ENCODE measurements at regions not wholly inside any gene's neighbourhood (a gene's known extent, or its start where the extent isn't known, plus 50 kb on each side); places are given as distances from the start of the nearest gene placed in this dataset.
A peak's percentile ranks its signal among the peaks of the same experiment; 100 is the strongest.
"Not testable (repeated sequence)": the region's sequence is repeated elsewhere in the genome, so short reads cannot be mapped to it uniquely, and the experiment has no call there.

DNA sequence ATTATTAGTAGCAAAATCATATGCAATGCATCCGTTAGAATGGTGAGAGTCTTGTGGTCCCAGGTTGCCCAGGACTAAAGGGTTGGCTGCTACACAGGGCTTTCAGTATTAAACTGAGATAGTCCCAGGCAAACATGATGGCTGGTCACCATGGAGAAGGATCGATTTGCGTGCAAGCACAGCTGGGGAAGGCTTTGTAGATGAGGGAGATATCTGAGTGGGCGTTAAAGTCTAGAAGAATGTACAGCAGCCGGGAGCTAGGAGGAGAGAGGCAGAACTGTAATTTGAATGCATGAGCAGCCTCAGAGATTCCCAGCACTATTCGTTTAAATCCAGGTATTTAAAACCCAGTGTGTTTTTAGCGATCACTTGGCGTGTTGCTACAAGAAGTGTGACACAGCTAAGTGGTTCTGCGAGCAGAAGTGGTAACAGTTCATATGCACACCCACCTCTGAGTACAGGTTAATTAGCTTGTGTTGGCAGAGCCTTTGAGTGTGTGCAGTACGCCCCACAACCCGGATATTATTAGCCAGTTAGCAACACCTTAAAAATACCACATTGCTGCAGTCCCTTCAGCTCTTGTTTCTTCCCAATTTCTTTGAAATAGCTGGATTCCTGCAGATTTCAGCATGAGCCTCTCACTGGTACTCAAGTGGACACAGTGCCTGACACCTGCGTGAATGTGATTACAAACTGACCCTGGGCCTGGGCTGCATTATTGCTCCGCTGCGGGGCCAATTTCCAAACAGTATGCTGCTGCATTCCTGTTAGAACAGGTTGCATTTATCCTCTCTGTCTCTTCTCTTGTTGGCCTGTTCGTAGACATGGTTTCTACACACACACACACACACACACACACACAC is 67.2 kb upstream of the SCAF4 start:
- TF ChIP-seq CTCF (IDR thresholded peaks at IDR 0.05; ENCODE audit: control insufficient read depth, extremely low read depth, insufficient read depth) = no peak
- no peak for DNase-seq (ENCODE audit: low read depth)
- H3K4me3 ChIP-seq (ENCODE audit: low read depth, low read length) = no peak overlapping the region

DNA sequence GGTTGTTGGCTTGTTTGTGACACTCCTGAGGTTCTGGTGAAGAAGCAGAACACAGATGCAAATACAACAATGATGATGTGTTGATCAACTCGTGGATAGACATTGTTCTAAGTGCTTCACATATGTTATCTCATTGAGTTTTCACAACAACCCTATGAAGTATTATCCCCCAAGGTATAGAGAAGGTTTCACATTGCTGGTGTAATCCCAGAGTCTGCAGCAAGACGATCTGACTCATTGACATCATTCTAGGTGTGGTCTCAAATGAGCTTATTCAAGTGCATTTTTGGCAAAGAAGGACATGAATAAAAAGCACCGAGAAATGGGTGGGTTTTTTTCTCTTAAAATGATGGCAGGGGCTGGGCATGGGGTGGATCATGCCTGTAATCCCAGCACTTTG is 64.1 kb upstream of the SCAF4 start:
- TF ChIP-seq CTCF (IDR thresholded peaks at IDR 0.05; ENCODE audit: control insufficient read depth, extremely low read depth, insufficient read depth) = no peak
- DNase-seq (ENCODE audit: low read depth) = no peak
- no peak overlapping the region for H3K4me3 ChIP-seq (ENCODE audit: low read depth, low read length)

DNA sequence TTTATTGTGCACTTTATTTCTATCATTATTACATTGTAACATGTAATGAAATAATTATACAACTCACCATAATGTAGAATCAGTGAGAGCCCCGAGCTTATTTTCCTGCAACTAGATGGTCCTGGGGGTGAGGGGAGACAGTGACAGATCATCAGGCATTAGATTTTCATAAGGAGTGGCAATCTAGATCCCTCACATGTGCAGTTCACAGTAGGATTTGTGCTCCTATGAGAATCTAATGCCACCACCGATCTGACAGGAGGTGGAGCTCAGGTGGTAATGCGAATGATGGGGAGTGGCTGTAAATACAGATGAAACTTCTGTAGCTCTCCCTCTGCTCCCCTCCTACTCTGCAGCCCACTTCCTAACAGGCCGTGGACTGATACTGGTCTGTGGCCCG is 58.5 kb upstream of the SCAF4 start:
- not testable (repeated sequence) for DNase-seq (ENCODE audit: low read depth); H3K4me3 ChIP-seq (ENCODE audit: low read depth, low read length)

- no peak overlapping the region for H3K4me3 ChIP-seq (ENCODE audit: low read depth, low read length)
- DNase-seq (ENCODE audit: low read depth) = no peak
- TF ChIP-seq CTCF (IDR thresholded peaks at IDR 0.05; ENCODE audit: control insufficient read depth, extremely low read depth, insufficient read depth) = no peak
These were observed 56.7 kb upstream of the SCAF4 start for GRCh38 chr21:31788581-31788980.

DNA sequence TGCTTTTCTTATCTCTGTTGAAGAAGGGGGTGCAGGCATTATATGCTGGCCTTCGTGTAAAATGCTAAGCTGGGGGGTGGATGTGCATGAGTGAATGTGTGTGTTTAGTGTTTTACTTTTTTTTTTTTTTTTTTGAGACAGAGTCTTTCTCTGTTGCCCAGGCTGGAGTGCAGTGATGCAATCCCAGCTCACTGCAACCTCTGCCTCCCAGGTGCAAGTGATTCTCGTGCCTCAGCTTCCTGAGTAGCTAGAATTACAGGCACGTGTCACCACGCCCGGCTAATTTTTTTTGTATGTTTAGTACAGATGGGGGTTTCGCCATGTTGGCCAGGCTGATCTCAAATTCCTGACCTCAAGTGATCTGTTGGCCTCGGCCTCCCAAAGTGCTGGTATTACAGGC is 55.8 kb upstream of the SCAF4 start:
- H3K4me3 ChIP-seq (ENCODE audit: low read depth, low read length); DNase-seq (ENCODE audit: low read depth): not testable (repeated sequence)

GRCh38 chr21:31786164-31786920 is 54.4 kb upstream of the SCAF4 start:
- no peak for DNase-seq (ENCODE audit: low read depth)
- TF ChIP-seq CTCF (IDR thresholded peaks at IDR 0.05; ENCODE audit: control insufficient read depth, extremely low read depth, insufficient read depth) = no peak
- H3K4me3 ChIP-seq (ENCODE audit: low read depth, low read length) = no peak overlapping the region

- not testable (repeated sequence) for H3K4me3 ChIP-seq (ENCODE audit: low read depth, low read length)
- TF ChIP-seq CTCF (IDR thresholded peaks at IDR 0.05; ENCODE audit: control insufficient read depth, extremely low read depth, insufficient read depth) = peak; percentile 88
- DNase-seq (ENCODE audit: low read depth) = peak; percentile 40
These were observed 53.6 kb upstream of the SCAF4 start for GRCh38 chr21:31785237-31786163.

Data from LNCaP clone FGC (cell line).